Endothelial cell (in vitro differentiated cells): ENCODE measurements at regions not wholly inside any gene's neighbourhood (a gene's known extent, or its start where the extent isn't known, plus 50 kb on each side); places are given as distances from the start of the nearest gene placed in this dataset.
"Not testable (repeated sequence)": the region's sequence is repeated elsewhere in the genome, so short reads cannot be mapped to it uniquely, and the experiment has no call there.

Source experiments
- DNase-seq: peaks from one replicate; pipeline ENCODE4 v3.0.0; 2021; ENCODE audit warnings: low spot score
- H3K27ac Mint-ChIP-seq: one replicate; pipeline ENCODE4 v1.8.0; 2021; ENCODE audit warnings: mixed read lengths, inconsistent platforms; ENCODE audit not compliant: unreplicated experiment
- H3K27me3 Mint-ChIP-seq: one replicate; pipeline ENCODE4 v1.8.0; 2021; ENCODE audit warnings: mild to moderate bottlenecking, moderate library complexity, mixed read lengths, inconsistent platforms; ENCODE audit not compliant: unreplicated experiment
- H3K36me3 Mint-ChIP-seq: one replicate; pipeline ENCODE4 v1.8.0; 2021; ENCODE audit warnings: mild to moderate bottlenecking, low read depth, mixed read lengths, inconsistent platforms; ENCODE audit not compliant: unreplicated experiment
- H3K4me1 Mint-ChIP-seq: one replicate; pipeline ENCODE4 v1.8.0; 2021; ENCODE audit warnings: mild to moderate bottlenecking, mixed read lengths, inconsistent platforms; ENCODE audit not compliant: unreplicated experiment
- H3K4me3 Mint-ChIP-seq: one replicate; pipeline ENCODE4 v1.8.0; 2021; ENCODE audit warnings: mild to moderate bottlenecking, mixed read lengths, inconsistent platforms; ENCODE audit not compliant: unreplicated experiment
- H3K9me3 Mint-ChIP-seq: one replicate; pipeline ENCODE4 v1.8.0; 2021; ENCODE audit warnings: mixed read lengths, inconsistent platforms; ENCODE audit not compliant: unreplicated experiment

DNA sequence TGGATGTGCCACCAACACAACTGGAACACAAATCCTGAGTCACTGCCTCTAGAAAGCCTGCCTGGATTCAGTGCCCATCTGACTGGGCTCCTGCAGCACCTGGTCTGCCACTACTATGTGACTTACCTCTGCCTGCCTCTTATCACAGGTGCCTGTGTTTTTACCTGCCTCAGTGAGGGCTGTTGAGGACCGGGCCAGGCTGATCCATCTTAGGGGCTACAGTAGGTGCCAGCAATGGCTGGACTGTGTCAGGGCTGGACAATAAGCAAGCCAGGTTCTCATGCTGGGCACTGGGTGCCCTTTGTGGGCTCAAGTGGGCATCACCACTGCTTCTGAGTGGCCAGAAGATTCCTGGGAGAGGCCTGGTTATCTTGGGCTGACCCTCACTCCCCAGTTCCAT lies 948.6 kb upstream of the TPTE start:
- not testable (repeated sequence) for H3K27me3 Mint-ChIP-seq, H3K27ac Mint-ChIP-seq, DNase-seq

DNA sequence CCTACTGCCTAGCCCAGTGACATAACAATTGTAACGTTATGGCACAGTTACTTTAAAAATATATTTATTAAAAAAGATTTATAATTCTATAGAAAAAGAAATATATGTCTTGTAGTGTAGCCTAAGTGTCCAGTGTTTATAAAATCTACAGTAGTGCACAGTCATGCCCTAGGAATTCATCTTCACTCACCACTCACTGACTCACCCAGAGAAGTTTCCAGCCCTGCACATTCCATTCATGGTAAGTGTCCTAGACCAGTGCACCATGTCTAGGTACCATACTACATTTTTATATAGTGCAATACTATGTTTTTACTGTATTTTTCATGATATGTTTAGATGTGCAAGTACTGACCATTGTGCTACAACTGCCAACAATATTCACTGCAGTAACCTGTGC lies 947.9 kb upstream of the TPTE start:
- not testable (repeated sequence) for H3K4me3 Mint-ChIP-seq, H3K4me1 Mint-ChIP-seq, H3K27ac Mint-ChIP-seq, H3K36me3 Mint-ChIP-seq, H3K9me3 Mint-ChIP-seq, H3K27me3 Mint-ChIP-seq, DNase-seq

More for the DNA sequence above, 948.6 kb upstream of the TPTE start:
- not testable (repeated sequence) for H3K4me1 Mint-ChIP-seq, H3K36me3 Mint-ChIP-seq, H3K4me3 Mint-ChIP-seq
- peaks cover 13% of the 10 kb centered on the region for H3K9me3 Mint-ChIP-seq

DNA sequence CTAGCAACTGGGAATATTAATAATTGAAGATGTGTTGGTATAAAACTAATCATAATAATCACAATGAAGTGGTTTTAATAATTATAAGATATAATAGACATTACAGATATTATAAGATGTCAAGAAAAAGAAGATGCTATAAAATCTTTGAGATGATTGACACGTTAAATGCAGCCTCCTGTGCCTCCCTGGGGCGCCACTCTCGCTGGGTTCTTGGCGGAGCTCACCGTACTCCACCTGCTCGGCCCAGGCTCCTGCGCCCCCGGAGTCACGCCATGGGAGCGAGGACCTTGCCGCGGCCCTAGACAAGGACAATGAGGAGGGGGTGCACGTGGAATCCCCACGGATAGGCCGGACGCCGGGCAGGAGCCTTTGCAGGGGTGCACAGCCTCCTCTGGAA lies 942.1 kb upstream of the TPTE start:
- H3K36me3 Mint-ChIP-seq, DNase-seq, H3K27me3 Mint-ChIP-seq, H3K4me1 Mint-ChIP-seq, H3K9me3 Mint-ChIP-seq, H3K4me3 Mint-ChIP-seq, H3K27ac Mint-ChIP-seq: not testable (repeated sequence)

DNA sequence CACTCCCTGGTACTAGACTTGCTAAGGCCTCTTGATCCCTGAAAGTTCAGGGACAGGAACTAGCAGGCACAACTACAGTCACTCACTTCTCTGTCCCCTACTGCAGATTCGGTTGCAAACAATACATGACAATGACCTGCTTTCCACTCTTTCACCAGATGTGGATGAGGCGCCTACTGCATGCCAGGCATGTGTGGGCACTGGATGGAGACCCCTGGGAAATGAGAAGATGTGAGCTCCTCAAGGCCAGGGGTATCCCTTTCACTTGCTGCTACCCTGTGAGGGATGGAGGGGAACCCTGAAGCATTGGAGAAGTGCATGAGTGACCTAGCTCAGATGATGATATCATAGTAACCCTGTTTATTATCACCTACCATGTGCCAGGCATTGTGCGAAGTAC lies 933.4 kb upstream of the TPTE start:
- not testable (repeated sequence) for H3K27me3 Mint-ChIP-seq, H3K4me3 Mint-ChIP-seq, H3K4me1 Mint-ChIP-seq, H3K27ac Mint-ChIP-seq, H3K36me3 Mint-ChIP-seq, H3K9me3 Mint-ChIP-seq, DNase-seq

DNA sequence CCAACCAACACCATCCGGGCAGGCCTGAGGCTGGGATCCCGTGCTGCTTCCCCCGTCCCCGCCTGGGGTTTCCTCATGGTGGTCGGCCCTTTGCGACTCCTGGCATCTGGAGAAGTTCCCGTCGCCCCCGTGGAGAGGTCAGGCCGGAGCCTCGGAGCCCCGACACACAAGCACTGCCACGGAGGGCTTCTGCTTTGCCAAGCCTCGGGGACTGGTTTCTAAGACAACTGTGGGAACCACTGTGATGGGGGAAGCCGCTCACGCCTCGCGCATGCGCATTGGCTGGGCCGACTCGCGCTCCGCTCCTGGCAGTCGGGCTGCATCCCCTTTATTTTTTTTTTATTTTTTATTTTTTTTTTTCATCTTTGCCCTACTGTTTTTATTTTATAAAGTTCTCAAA lies 928.8 kb upstream of the TPTE start:
- not testable (repeated sequence) for H3K9me3 Mint-ChIP-seq, H3K4me3 Mint-ChIP-seq, H3K27ac Mint-ChIP-seq, DNase-seq, H3K36me3 Mint-ChIP-seq, H3K4me1 Mint-ChIP-seq, H3K27me3 Mint-ChIP-seq

DNA sequence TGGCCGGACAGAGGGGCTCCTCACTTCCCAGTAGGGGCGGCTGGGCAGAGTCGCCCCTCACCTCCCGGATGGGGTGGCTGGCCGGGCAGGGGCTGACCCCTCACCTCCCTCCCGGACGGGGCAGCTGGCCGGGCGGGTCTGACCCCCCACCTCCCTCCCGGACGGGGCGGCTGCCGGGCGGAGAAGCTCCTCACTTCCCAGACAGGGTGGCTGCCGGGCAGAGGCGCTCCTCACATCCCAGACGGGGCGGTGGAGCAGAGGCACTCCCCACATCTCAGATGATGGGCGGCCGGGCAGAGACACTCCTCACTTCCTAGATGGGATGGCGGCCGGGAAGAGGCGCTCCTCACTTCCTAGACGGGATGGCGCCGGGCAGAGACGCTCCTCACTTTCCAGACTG lies 927.7 kb upstream of the TPTE start:
- not testable (repeated sequence) for H3K36me3 Mint-ChIP-seq, H3K27ac Mint-ChIP-seq, H3K9me3 Mint-ChIP-seq, H3K4me1 Mint-ChIP-seq, DNase-seq, H3K27me3 Mint-ChIP-seq, H3K4me3 Mint-ChIP-seq

DNA sequence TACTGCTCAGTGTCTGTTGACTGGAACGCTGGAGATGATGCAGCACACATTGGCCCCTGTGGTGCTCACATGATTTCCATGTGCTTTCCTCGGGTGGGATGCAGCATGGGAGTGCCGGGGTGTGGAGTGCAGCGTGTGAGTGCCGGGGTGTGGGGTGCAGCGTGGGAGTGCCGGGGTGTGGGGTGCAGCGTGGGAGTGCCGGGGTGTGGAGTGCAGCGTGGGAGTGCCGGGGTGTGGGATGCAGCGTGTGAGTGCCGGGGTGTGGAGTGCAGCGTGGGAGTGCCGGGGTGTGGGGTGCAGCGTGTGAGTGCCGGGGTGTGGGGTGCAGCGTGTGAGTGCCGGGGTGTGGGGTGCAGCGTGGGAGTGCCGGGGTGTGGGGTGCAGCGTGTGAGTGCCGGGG lies 907.4 kb upstream of the TPTE start:
- not testable (repeated sequence) for H3K4me3 Mint-ChIP-seq, H3K27ac Mint-ChIP-seq, DNase-seq, H3K9me3 Mint-ChIP-seq, H3K36me3 Mint-ChIP-seq, H3K27me3 Mint-ChIP-seq, H3K4me1 Mint-ChIP-seq

DNA sequence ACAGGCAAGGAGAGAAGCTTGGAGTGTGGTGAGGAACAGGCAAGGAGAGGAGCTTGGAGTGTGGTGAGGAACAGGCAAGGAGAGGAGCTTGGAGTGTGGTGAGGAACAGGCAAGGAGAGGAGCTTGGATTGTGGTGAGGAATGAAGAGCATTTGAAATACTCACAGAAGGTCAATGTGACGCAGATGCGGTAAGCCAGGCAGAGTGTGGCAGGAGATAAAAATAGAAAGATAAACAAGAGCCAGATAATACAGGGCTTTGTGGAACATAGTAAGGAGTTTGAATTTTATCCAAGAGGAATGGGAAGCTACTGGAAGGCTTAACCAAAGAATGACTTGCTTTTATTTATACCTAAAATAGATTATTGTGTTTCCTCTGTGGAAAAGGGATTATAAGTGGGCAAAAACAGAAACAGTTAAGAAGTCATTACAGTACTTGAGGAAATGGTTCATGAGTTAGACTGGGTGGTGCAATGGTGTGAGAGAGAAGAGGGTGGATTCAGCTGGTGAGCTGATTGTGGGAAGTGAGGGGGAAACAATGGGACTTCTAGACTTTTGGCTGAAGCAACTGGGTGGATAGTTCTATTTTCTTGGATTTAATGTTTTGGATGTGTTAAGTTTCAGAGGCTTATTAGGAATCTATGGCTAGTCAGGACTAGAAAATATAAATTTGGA lies 900.1 kb upstream of the TPTE start:
- H3K4me3 Mint-ChIP-seq, H3K27ac Mint-ChIP-seq, H3K9me3 Mint-ChIP-seq, H3K27me3 Mint-ChIP-seq, H3K4me1 Mint-ChIP-seq, H3K36me3 Mint-ChIP-seq, DNase-seq: not testable (repeated sequence)

DNA sequence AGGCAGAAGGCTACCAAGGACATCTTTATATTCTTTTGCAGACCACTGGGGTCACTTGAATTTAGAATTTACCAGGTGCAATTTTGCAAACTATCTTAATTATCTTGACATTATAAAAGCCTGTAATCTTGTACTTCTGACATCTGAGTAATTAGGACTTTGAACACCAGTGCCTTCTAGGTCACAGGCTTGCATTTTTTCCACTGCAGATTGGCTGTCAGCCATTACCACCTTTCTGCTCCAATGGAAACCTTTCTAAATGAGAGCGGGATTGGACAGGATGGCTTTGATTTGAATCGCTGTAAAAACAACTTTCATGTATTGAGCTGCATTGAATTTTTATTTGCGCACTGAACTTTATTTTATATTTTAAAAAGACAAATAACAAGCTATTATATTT lies 893.3 kb upstream of the TPTE start:
- not testable (repeated sequence) for H3K4me1 Mint-ChIP-seq, H3K27me3 Mint-ChIP-seq, H3K9me3 Mint-ChIP-seq

DNA sequence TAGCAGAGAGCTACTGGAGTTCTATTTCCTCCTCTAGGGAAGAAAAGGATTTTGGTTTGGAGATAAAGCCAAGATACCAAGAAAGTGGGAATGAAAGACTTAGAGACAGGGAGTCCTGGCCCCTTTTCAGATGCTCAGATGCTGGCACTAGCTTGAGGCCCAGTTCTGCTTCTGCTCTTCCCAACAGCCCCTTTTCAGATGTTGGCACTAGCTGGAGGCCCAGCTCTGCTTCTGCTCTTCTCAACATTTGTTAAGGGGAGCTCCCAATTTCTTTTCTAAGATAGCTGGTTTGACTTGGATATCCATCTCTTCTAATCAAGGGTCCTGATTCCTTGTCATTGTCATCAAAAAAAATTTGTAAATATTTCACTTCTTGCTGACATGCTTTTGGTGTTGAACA lies 874.0 kb upstream of the TPTE start:
- not testable (repeated sequence) for H3K27ac Mint-ChIP-seq, DNase-seq, H3K27me3 Mint-ChIP-seq, H3K4me3 Mint-ChIP-seq, H3K36me3 Mint-ChIP-seq, H3K4me1 Mint-ChIP-seq
- peaks cover 26% of the 10 kb centered on the region for H3K9me3 Mint-ChIP-seq

More for the DNA sequence above, 893.3 kb upstream of the TPTE start:
- DNase-seq, H3K36me3 Mint-ChIP-seq, H3K4me3 Mint-ChIP-seq, H3K27ac Mint-ChIP-seq: not testable (repeated sequence)

DNA sequence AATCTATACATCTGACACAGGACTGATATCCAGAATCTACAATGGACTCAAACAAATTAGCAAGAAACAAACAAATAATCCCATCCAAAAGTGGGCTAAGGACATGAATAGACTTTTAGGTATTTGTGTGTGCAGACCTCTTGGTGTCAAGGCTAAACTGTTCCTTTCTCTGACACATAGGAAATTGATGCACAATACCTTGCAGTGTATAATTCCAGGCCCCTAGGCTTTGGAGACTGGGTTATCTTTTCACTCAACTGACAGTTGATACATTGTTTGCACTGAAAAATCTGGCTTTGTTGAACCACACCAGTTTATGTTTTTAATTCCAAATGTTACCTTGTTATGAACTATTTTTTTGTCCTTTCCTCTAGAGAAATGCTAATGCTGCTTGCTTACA lies 873.1 kb upstream of the TPTE start:
- not testable (repeated sequence) for H3K27ac Mint-ChIP-seq, H3K27me3 Mint-ChIP-seq, H3K4me1 Mint-ChIP-seq, H3K4me3 Mint-ChIP-seq, DNase-seq, H3K36me3 Mint-ChIP-seq
- H3K9me3 Mint-ChIP-seq, result peaks cover 26% of the 10 kb centered on the region

DNA sequence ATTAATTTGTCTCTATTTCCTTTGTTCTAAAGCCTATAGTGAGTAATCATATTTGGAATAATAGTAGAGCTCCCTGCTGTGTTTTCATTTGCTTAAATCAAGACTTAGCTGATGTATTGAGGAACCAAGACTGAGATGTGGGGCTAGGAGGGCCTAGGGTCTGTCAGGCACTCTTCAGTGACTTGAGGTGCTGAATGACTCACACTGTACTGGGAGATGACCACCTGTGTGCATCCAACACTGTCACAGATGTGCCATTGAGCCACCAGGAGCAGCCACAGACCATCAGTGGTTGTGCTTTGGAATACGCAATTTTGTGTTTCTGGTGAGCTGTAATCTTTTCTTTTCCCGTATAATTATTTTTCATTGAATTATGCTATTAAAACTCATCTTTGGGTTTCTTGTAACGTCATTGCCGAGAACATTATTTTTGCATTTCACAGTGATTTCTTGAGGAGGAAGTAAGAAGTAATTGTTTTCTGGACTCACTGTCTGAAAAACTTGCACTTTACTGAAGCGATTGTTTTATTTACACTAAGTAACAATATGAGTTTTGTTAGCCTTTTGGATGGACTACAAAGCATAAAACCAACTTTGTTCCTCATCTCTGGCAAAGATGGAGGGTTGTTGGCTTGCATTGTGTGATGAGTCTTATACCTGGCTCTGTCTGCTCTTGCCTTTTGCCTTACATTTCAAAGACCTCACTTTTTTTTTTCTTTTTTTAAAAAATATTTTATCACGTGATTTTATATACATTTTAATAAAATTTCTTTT lies 872.2 kb upstream of the TPTE start:
- peaks cover 26% of the 10 kb centered on the region for H3K9me3 Mint-ChIP-seq
- not testable (repeated sequence) for H3K36me3 Mint-ChIP-seq, H3K4me1 Mint-ChIP-seq, H3K27ac Mint-ChIP-seq, H3K4me3 Mint-ChIP-seq, H3K27me3 Mint-ChIP-seq, DNase-seq
